Keratinocyte (primary cell): ENCODE measurements at regions not wholly inside any gene's neighbourhood (a gene's known extent, or its start where the extent isn't known, plus 50 kb on each side); places are given as distances from the start of the nearest gene placed in this dataset.

ENCODE experiments used
- DNase-seq: peaks from one replicate; pipeline ENCODE4 v3.0.0-alpha.2; 2011; ENCODE audit warnings: low read depth, missing footprints, low spot score
- FAIRE-seq: peaks from 2 replicates; lab custom pipeline; 2011; peaks lifted over from hg19 to GRCh38; lab: Jason Lieb, UNC
- H2AFZ ChIP-seq: 2 replicates; pipeline ENCODE4 v1.6.0; 2012; ENCODE audit warnings: low read length, control low read depth, inconsistent platforms; ENCODE audit not compliant: control insufficient read depth
- H3K27ac ChIP-seq: 2 replicates; pipeline ENCODE4 v1.5.1; 2011; ENCODE audit warnings: low read length; ENCODE audit not compliant: control insufficient read depth, insufficient read depth
- H3K27me3 ChIP-seq: 3 replicates; pipeline ENCODE4 v1.6.0; 2011; ENCODE audit warnings: low read length; ENCODE audit not compliant: control insufficient read depth, insufficient read depth; ENCODE audit errors: extremely low read depth
- H3K36me3 ChIP-seq, 2 experiments: 2 replicates in 1 of 2; 3 replicates in 1 of 2; pipeline ENCODE4 v1.5.1; 2011; ENCODE audit warnings: low read length in 2 of 2, mild to moderate bottlenecking in 1 of 2; ENCODE audit not compliant: control insufficient read depth in 2 of 2, insufficient read depth in 2 of 2; ENCODE audit errors: extremely low read depth in 1 of 2
- H3K4me1 ChIP-seq: 3 replicates; pipeline ENCODE4 v1.5.1; 2011; ENCODE audit warnings: low read length; ENCODE audit not compliant: control insufficient read depth, insufficient read depth; ENCODE audit errors: extremely low read depth
- H3K4me2 ChIP-seq: 3 replicates; pipeline ENCODE4 v1.6.0; 2011; ENCODE audit warnings: low read depth, low read length; ENCODE audit not compliant: control insufficient read depth, insufficient read depth; ENCODE audit errors: extremely low read depth
- H3K4me3 ChIP-seq, 3 experiments: fragments of 200-600 bp in 1 of 3; sonication (generic) in 1 of 3; 2 replicates in 2 of 3; 3 replicates in 1 of 3; pipeline ENCODE4 v1.5.1; 2011 to 2016; ENCODE audit warnings: low read length in 3 of 3, mild to moderate bottlenecking in 3 of 3, control low read depth in 2 of 3, inconsistent platforms in 1 of 3, low read depth in 1 of 3, mixed read lengths in 1 of 3, mixed run types in 1 of 3, moderate library complexity in 1 of 3; ENCODE audit not compliant: control insufficient read depth in 2 of 3, insufficient read depth in 2 of 3; ENCODE audit errors: extremely low read depth in 1 of 3
- H3K79me2 ChIP-seq: 2 replicates; pipeline ENCODE4 v1.6.0; 2012; ENCODE audit warnings: low read length; ENCODE audit not compliant: control insufficient read depth, insufficient read depth
- H3K9ac ChIP-seq: 3 replicates; pipeline ENCODE4 v1.6.0; 2011; ENCODE audit warnings: low read length; ENCODE audit not compliant: control insufficient read depth, insufficient read depth; ENCODE audit errors: extremely low read depth
- H3K9me1 ChIP-seq: 3 replicates; pipeline ENCODE4 v1.6.0; 2011; ENCODE audit warnings: low read length; ENCODE audit not compliant: control insufficient read depth, insufficient read depth; ENCODE audit errors: extremely low read depth
- H3K9me3 ChIP-seq: 2 replicates; pipeline ENCODE4 v1.5.1; 2012; ENCODE audit warnings: low read depth, low read length; ENCODE audit not compliant: control insufficient read depth
- H4K20me1 ChIP-seq: 3 replicates; pipeline ENCODE4 v1.6.0; 2011; ENCODE audit warnings: low read length; ENCODE audit not compliant: control insufficient read depth, insufficient read depth; ENCODE audit errors: extremely low read depth
- CTCF ChIP-seq, 3 experiments: IDR thresholded peaks in 1 of 3; conservative IDR thresholded peaks in 1 of 3; optimal IDR thresholded peaks in 1 of 3; 2 replicates in 2 of 3; 3 replicates in 1 of 3; pipeline versions ENCODE3 to v1.5.1; 2011; ENCODE audit warnings: low read length in 3 of 3, mild to moderate bottlenecking in 3 of 3, moderate library complexity in 2 of 3, control low read depth in 1 of 3, inconsistent platforms in 1 of 3; ENCODE audit not compliant: insufficient read depth in 2 of 3; ENCODE audit errors: extremely low read depth in 1 of 3
- EZH2 ChIP-seq: IDR thresholded peaks from one replicate; pipeline ENCODE4 v1.6.1; 2012; ENCODE audit warnings: inconsistent platforms, mild to moderate bottlenecking, low read length, moderate library complexity
- dilution Hi-C: fragments of 300-500 bp; cut with MboI; formaldehyde crosslinking; loops from one replicate; pipeline ENCODE4 v1.7.0; 2020; ENCODE audit warnings: low sequenced_read_pairs; ENCODE audit not compliant: extremely low pct_ligation_motif_present

- FAIRE-seq (no peak), DNase-seq (no peak)
- TF ChIP-seq CTCF (optimal IDR thresholded peaks at IDR 0.05 in 1 of 3, IDR thresholded peaks at IDR 0.05 in 1 of 3, conservative IDR thresholded peaks at IDR 0.05 in 1 of 3; ENCODE audit: extremely low read depth in 1 of 3, insufficient read depth in 2 of 3, low read length in 3 of 3) (no peak), EZH2 (no peak)
- H3K4me3 ChIP-seq = no peak overlapping the region
- H3K4me2 ChIP-seq = no peak overlapping the region
- dilution Hi-C loops = no loop called here
- no peak overlapping the region for H3K9ac ChIP-seq
- H2AFZ ChIP-seq = no peak overlapping the region
- H4K20me1 ChIP-seq = no peaks in the 10 kb centered on the region
- no peaks in the 10 kb centered on the region for H3K9me3 ChIP-seq
- H3K36me3 ChIP-seq = no peaks in the 10 kb centered on the region
- H3K27me3 ChIP-seq = no peaks in the 10 kb centered on the region
- no peak overlapping the region for H3K27ac ChIP-seq
- no peaks in the 10 kb centered on the region for H3K4me1 ChIP-seq
- no peaks in the 10 kb centered on the region for H3K9me1 ChIP-seq
- no peaks in the 10 kb centered on the region for H3K79me2 ChIP-seq
These were observed 470.3 kb upstream of the HNRNPA3 start for GRCh38 chr2:176742271-176742670.

- H3K27me3 ChIP-seq = no peaks in the 10 kb centered on the region
- no peaks in the 10 kb centered on the region for H3K79me2 ChIP-seq
- no peaks in the 10 kb centered on the region for H3K36me3 ChIP-seq
- no peak overlapping the region for H3K4me2 ChIP-seq
- no peak for FAIRE-seq
- dilution Hi-C loops = no loop called here
- TF ChIP-seq CTCF (optimal IDR thresholded peaks at IDR 0.05 in 1 of 3, IDR thresholded peaks at IDR 0.05 in 1 of 3, conservative IDR thresholded peaks at IDR 0.05 in 1 of 3; ENCODE audit: extremely low read depth in 1 of 3, insufficient read depth in 2 of 3, low read length in 3 of 3) = no peak
- no peak for TF ChIP-seq EZH2
- no peaks in the 10 kb centered on the region for H3K9me3 ChIP-seq
- no peak overlapping the region for H3K4me3 ChIP-seq
- no peak for DNase-seq
- H3K9me1 ChIP-seq = no peaks in the 10 kb centered on the region
- H3K27ac ChIP-seq = no peak overlapping the region
- H3K4me1 ChIP-seq = no peaks in the 10 kb centered on the region
- no peak overlapping the region for H2AFZ ChIP-seq
- no peak overlapping the region for H3K9ac ChIP-seq
- H4K20me1 ChIP-seq = no peaks in the 10 kb centered on the region
These were observed 468.9 kb upstream of the HNRNPA3 start for GRCh38 chr2:176743671-176744070.
